ENCODE measurements at regions not wholly inside any gene's neighbourhood (a gene's known extent, or its start where the extent isn't known, plus 50 kb on each side); places are given as distances from the start of the nearest gene placed in this dataset.

DNA sequence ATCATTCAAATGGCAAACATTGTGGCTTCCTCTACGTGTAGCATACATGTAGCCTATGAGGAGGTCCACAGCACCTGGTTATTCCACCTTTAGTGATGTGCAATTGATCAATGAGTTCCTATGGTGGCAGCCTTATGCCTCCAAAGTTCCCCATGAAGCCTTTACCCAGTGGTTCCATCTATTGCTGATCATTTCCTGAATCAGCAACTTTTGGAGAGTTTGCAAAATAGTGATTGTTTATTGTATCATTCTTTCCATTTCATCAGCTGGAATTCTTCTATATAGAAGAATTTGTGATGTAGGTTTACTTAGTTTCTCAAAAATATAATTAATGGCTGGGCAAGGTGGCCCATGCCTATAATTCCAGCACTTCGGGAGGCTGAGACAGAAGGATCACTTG lies 380.2 kb upstream of the MKI67 start:
- TF ChIP-seq POLR2A (IDR thresholded peaks at IDR 0.05; ENCODE audit: low read depth, low read length) (no peak), POLR2AphosphoS5 (IDR thresholded peaks at IDR 0.05; ENCODE audit: low read depth, low read length) (no peak), TAF1 (IDR thresholded peaks at IDR 0.05; ENCODE audit: low read depth, low read length) (no peak), POU2F2 (IDR thresholded peaks at IDR 0.05; ENCODE audit: low read depth, low read length) (no peak), SPI1 (IDR thresholded peaks at IDR 0.05; ENCODE audit: low read depth, low read length) (no peak), PAX5 (IDR thresholded peaks at IDR 0.05; ENCODE audit: insufficient read depth, low read length, severe bottlenecking) (no peak)

Data from GM12891 (cell line).